HCT116 (cell line): ENCODE measurements at regions not wholly inside any gene's neighbourhood (a gene's known extent, or its start where the extent isn't known, plus 50 kb on each side); places are given as distances from the start of the nearest gene placed in this dataset.
"Not testable (repeated sequence)": the region's sequence is repeated elsewhere in the genome, so short reads cannot be mapped to it uniquely, and the experiment has no call there.

Experiments
- CEBPB ChIP-seq: IDR thresholded peaks from 2 replicates; pipeline ENCODE4 v1.6.1; 2012; ENCODE audit warnings: low read depth
- EZH2 ChIP-seq: fragments of 200-600 bp; sonication (generic); IDR thresholded peaks from 2 replicates; pipeline ENCODE4 v1.6.1; 2017; ENCODE audit warnings: antibody characterized with exemption, mixed run types
- EZH2phosphoT487 ChIP-seq: fragments of 200-600 bp; IDR thresholded peaks from 2 replicates; pipeline ENCODE4 v1.6.1; 2018; ENCODE audit warnings: antibody characterized with exemption, borderline replicate concordance
- RAD21 ChIP-seq: IDR thresholded peaks from 2 replicates; pipeline ENCODE4 v1.6.1; 2012; ENCODE audit warnings: low read depth, mild to moderate bottlenecking
- SIN3A ChIP-seq: IDR thresholded peaks from 2 replicates; pipeline ENCODE4 v1.6.1; 2012; ENCODE audit warnings: low read depth
- SP1 ChIP-seq: IDR thresholded peaks from 2 replicates; pipeline ENCODE4 v1.6.1; 2012; ENCODE audit warnings: low read depth
- YY1 ChIP-seq: IDR thresholded peaks from 2 replicates; pipeline ENCODE4 v1.6.1; 2011; ENCODE audit warnings: low read length, low read depth, moderate library complexity, mild to moderate bottlenecking; ENCODE audit not compliant: insufficient replicate concordance; ENCODE audit errors: extremely low read depth
- ZNF274 ChIP-seq: fragments of 200-500 bp; sonication (Bioruptor generic); IDR thresholded peaks from 2 replicates; pipeline ENCODE4 v1.6.1; 2014; ENCODE audit warnings: mild to moderate bottlenecking, low read depth, low read length, inconsistent platforms
- TF ChIP-seq, protein P1 (sequence below), 3 experiments: fragments of 200-600 bp in 1 of 3; sonication (generic) in 1 of 3; IDR thresholded peaks in 2 of 3; conservative IDR thresholded peaks in 1 of 3; 2 replicates each; pipeline ENCODE4 v1.5.1; 2012 to 2017; ENCODE audit warnings: low read depth in 2 of 3, low read length in 2 of 3, antibody characterized with exemption in 1 of 3, borderline replicate concordance in 1 of 3, control low read depth in 1 of 3, mild to moderate bottlenecking in 1 of 3, mixed read lengths in 1 of 3, mixed run types in 1 of 3, moderate library complexity in 1 of 3; ENCODE audit not compliant: insufficient read depth in 1 of 3
- TF ChIP-seq, protein P2 (sequence below): IDR thresholded peaks from 2 replicates; pipeline ENCODE4 v1.6.1; 2012; ENCODE audit warnings: low read depth

DNA sequence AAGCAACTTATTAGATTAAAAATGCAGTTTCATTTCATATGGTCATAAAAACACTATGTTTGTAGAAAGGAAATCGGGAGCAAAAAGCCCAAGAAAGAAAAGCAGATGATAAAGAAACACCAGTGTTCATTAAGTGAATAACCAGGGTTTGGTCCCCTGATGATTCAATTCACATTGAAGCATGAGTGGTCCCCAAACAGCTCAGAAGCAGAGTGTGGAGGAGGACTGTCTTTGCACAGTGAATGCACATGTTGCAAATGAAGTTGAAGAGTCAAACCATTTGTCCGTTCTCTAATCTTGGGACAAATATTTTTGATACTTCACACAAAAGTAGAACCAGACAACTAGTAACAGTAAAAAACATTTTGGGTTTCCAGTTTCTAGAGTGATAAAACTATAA lies 117.5 kb upstream of the CBLB start:
- not testable (repeated sequence) for TF ChIP-seq ZNF274, CEBPB, SP1, RAD21, SIN3A, YY1, EZH2phosphoT487, EZH2
- TF ChIP-seq, protein P1, sequence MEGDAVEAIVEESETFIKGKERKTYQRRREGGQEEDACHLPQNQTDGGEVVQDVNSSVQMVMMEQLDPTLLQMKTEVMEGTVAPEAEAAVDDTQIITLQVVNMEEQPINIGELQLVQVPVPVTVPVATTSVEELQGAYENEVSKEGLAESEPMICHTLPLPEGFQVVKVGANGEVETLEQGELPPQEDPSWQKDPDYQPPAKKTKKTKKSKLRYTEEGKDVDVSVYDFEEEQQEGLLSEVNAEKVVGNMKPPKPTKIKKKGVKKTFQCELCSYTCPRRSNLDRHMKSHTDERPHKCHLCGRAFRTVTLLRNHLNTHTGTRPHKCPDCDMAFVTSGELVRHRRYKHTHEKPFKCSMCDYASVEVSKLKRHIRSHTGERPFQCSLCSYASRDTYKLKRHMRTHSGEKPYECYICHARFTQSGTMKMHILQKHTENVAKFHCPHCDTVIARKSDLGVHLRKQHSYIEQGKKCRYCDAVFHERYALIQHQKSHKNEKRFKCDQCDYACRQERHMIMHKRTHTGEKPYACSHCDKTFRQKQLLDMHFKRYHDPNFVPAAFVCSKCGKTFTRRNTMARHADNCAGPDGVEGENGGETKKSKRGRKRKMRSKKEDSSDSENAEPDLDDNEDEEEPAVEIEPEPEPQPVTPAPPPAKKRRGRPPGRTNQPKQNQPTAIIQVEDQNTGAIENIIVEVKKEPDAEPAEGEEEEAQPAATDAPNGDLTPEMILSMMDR (IDR thresholded peaks at IDR 0.05 in 2 of 3, conservative IDR thresholded peaks at IDR 0.05 in 1 of 3; ENCODE audit: borderline replicate concordance in 1 of 3, insufficient read depth in 1 of 3, low read depth in 2 of 3, low read length in 2 of 3), result not testable (repeated sequence)
- TF ChIP-seq, protein P2, sequence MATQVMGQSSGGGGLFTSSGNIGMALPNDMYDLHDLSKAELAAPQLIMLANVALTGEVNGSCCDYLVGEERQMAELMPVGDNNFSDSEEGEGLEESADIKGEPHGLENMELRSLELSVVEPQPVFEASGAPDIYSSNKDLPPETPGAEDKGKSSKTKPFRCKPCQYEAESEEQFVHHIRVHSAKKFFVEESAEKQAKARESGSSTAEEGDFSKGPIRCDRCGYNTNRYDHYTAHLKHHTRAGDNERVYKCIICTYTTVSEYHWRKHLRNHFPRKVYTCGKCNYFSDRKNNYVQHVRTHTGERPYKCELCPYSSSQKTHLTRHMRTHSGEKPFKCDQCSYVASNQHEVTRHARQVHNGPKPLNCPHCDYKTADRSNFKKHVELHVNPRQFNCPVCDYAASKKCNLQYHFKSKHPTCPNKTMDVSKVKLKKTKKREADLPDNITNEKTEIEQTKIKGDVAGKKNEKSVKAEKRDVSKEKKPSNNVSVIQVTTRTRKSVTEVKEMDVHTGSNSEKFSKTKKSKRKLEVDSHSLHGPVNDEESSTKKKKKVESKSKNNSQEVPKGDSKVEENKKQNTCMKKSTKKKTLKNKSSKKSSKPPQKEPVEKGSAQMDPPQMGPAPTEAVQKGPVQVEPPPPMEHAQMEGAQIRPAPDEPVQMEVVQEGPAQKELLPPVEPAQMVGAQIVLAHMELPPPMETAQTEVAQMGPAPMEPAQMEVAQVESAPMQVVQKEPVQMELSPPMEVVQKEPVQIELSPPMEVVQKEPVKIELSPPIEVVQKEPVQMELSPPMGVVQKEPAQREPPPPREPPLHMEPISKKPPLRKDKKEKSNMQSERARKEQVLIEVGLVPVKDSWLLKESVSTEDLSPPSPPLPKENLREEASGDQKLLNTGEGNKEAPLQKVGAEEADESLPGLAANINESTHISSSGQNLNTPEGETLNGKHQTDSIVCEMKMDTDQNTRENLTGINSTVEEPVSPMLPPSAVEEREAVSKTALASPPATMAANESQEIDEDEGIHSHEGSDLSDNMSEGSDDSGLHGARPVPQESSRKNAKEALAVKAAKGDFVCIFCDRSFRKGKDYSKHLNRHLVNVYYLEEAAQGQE, result not testable (repeated sequence)
